ENCODE measurements at regions not wholly inside any gene's neighbourhood (a gene's known extent, or its start where the extent isn't known, plus 50 kb on each side); places are given as distances from the start of the nearest gene placed in this dataset.

DNA sequence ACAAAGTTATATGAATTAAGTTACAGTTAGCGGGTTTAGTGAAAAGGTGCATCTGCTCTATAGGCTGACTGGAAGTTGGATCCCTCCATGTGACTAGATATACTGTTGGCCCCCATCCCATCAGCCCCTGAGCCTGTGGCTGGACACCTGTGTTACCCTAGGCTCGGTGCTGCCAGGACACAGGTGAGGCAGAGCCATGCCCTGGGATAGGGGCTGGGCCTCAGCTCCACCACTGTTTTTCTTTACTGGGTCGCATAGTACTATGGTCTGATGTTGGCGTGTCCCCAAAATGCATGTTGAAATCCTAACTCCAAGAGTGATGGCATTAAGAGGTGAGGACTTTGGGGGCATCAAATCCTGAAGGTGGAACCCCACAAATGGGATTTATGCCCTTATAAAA lies 638.6 kb upstream of the ID2 start:
- no peak for TF ChIP-seq EZH2 (IDR thresholded peaks at IDR 0.05; ENCODE audit: insufficient read depth, poor library complexity, severe bottlenecking)
- TF ChIP-seq EZH2phosphoT487 (IDR thresholded peaks at IDR 0.05; ENCODE audit: insufficient read depth, low read depth) = no peak

All from GM23248 (cell line).